ENCODE measurements at regions not wholly inside any gene's neighbourhood (a gene's known extent, or its start where the extent isn't known, plus 50 kb on each side); places are given as distances from the start of the nearest gene placed in this dataset.
"Not testable (repeated sequence)": the region's sequence is repeated elsewhere in the genome, so short reads cannot be mapped to it uniquely, and the experiment has no call there.

GRCh38 chr3:177629276-177629675, 432.0 kb upstream of the TBL1XR1 start:
- Histone ChIP-seq H3K4me1 (ENCODE audit: insufficient read depth, low read length) (no peaks in the 10 kb centered on the region), H3K4me3 (ENCODE audit: low read length) (no peak overlapping the region), H3K27ac (ENCODE audit: low read depth, low read length) (no peak overlapping the region), H3K36me3 (ENCODE audit: insufficient read depth, low read length) (no peaks in the 10 kb centered on the region), H3K27me3 (ENCODE audit: insufficient read depth, low read length, poor library complexity, severe bottlenecking) (no peaks in the 10 kb centered on the region), H3K9me3 (ENCODE audit: low read length) (no peaks in the 10 kb centered on the region)
- Mint-ChIP-seq H3K9me3 (peaks cover 0 to 4% (median 0%) of the 10 kb centered on the region in 5 donors), H3K4me3 (no peak overlapping the region), H3K4me1 (peaks cover 10 to 29% (median 20%) of the 10 kb centered on the region in 3 donors), H3K27ac (no peak overlapping the region), H3K36me3 (peaks cover 0 to 7% (median 0%) of the 10 kb centered on the region in 3 donors), H3K27me3 (no peaks in the 10 kb centered on the region)
- no peak for DNase-seq
- POLR2A ChIA-PET: no interaction called here
- CTCF ChIA-PET: no interaction called here

DNA sequence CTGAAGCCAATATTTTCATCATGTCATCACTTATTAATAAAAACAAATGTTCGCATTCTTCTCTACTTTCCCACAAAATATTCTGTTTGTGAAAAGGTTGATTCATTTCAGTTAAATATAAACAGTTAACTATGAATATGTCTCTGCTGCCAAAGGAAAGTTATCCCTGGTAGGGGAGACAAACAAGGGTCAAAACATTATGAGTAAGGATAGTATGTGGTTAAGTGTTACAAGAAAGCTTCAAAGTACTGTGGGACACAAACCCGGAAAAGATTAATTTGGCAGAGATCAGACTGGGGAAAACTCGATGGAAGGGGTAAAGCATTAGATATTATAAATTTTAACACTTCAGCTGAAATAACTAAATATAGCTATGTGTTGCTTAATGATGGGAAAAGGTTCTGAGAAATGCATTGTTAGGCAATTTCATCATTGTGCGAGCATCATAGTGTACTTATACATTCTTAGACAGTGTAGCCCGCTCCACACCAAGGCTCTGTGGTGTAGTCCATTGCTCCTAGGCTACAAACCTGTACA, 436.5 kb upstream of the TBL1XR1 start:
- peaks cover 0 to 9% (median 0%) of the 10 kb centered on the region in 3 donors for H3K36me3 Mint-ChIP-seq
- peaks cover 0 to 2% (median 0%) of the 10 kb centered on the region in 5 donors for H3K9me3 Mint-ChIP-seq
- H3K27me3 ChIP-seq (ENCODE audit: insufficient read depth, low read length, poor library complexity, severe bottlenecking): no peaks in the 10 kb centered on the region
- no peak overlapping the region for H3K4me3 ChIP-seq (ENCODE audit: low read length)
- no peaks in the 10 kb centered on the region for H3K36me3 ChIP-seq (ENCODE audit: insufficient read depth, low read length)
- no peaks in the 10 kb centered on the region for H3K4me1 ChIP-seq (ENCODE audit: insufficient read depth, low read length)
- POLR2A ChIA-PET: interaction anchor here (0.6 kb wide), 1 partner anchor 52 kb away, joined by 4 read pairs; no protein-coding TSS in a partner anchor
- H3K27me3 Mint-ChIP-seq: no peaks in the 10 kb centered on the region
- no peak overlapping the region for H3K27ac ChIP-seq (ENCODE audit: low read depth, low read length)
- H3K9me3 ChIP-seq (ENCODE audit: low read length): no peaks in the 10 kb centered on the region
- DNase-seq: no peak
- H3K27ac Mint-ChIP-seq: no peak overlapping the region
- H3K4me3 Mint-ChIP-seq: no peak overlapping the region
- CTCF ChIA-PET: interaction anchor here (0.8 kb wide), 1 partner anchor 20 kb away, joined by 3 read pairs; no protein-coding TSS in a partner anchor
- H3K4me1 Mint-ChIP-seq: peaks cover 0 to 3% (median 3%) of the 10 kb centered on the region in 3 donors

GRCh38 chr3:177635601-177636106, 438.4 kb upstream of the TBL1XR1 start:
- H3K9me3 ChIP-seq (ENCODE audit: low read length); H3K27me3 ChIP-seq (ENCODE audit: insufficient read depth, low read length, poor library complexity, severe bottlenecking); DNase-seq; H3K4me1 ChIP-seq (ENCODE audit: insufficient read depth, low read length); H3K4me3 Mint-ChIP-seq; H3K36me3 ChIP-seq (ENCODE audit: insufficient read depth, low read length); H3K27ac Mint-ChIP-seq; H3K27ac ChIP-seq (ENCODE audit: low read depth, low read length); H3K27me3 Mint-ChIP-seq; H3K4me3 ChIP-seq (ENCODE audit: low read length); POLR2A ChIA-PET; CTCF ChIA-PET; H3K9me3 Mint-ChIP-seq: not testable (repeated sequence)
- H3K36me3 Mint-ChIP-seq: peaks cover 0 to 20% (median 0%) of the 10 kb centered on the region in 3 donors
- peaks cover 12 to 18% (median 15%) of the 10 kb centered on the region in 3 donors for H3K4me1 Mint-ChIP-seq

GRCh38 chr3:177640319-177640965, 443.2 kb upstream of the TBL1XR1 start:
- ChIA-PET POLR2A (interaction anchor here (0.6 to 1.2 kb wide), 2 partner anchors 42 to 62 kb away, joined by 4 to 10 read pairs; no protein-coding TSS in a partner anchor), CTCF (interaction anchor here (1.3 to 1.5 kb wide), 2 partner anchors 15 to 39 kb away, joined by 3 to 4 read pairs; no protein-coding TSS in a partner anchor)
- Mint-ChIP-seq H3K27me3 (peaks cover 0 to 2% of the 10 kb centered on the region in 2 donors), H3K27ac (peak overlapping the region; percentile 55 to 98 (median 85)), H3K4me3 (peak overlapping the region in 5 of 7 donors; percentile 9 to 52 (median 29)), H3K36me3 (peaks cover 0 to 20% (median 0%) of the 10 kb centered on the region in 3 donors), H3K9me3 (peaks cover 0 to 2% (median 0%) of the 10 kb centered on the region in 5 donors), H3K4me1 (peaks cover 57 to 60% (median 60%) of the 10 kb centered on the region in 3 donors)
- no peak for DNase-seq
- no peaks in the 10 kb centered on the region for H3K36me3 ChIP-seq (ENCODE audit: insufficient read depth, low read length)
- H3K4me3 ChIP-seq (ENCODE audit: low read length): no peak overlapping the region
- H3K4me1 ChIP-seq (ENCODE audit: insufficient read depth, low read length): peaks cover 48% of the 10 kb centered on the region
- H3K27me3 ChIP-seq (ENCODE audit: insufficient read depth, low read length, poor library complexity, severe bottlenecking): no peaks in the 10 kb centered on the region
- H3K27ac ChIP-seq (ENCODE audit: low read depth, low read length): no peak overlapping the region
- no peaks in the 10 kb centered on the region for H3K9me3 ChIP-seq (ENCODE audit: low read length)

- H3K4me3 ChIP-seq (ENCODE audit: low read length): no peak overlapping the region
- H3K36me3 ChIP-seq (ENCODE audit: insufficient read depth, low read length): no peaks in the 10 kb centered on the region
- peaks cover 56% of the 10 kb centered on the region for H3K4me1 ChIP-seq (ENCODE audit: insufficient read depth, low read length)
- H3K36me3 Mint-ChIP-seq: peaks cover 0 to 20% (median 0%) of the 10 kb centered on the region in 3 donors
- peaks cover 0 to 2% (median 0%) of the 10 kb centered on the region in 5 donors for H3K9me3 Mint-ChIP-seq
- H3K27ac ChIP-seq (ENCODE audit: low read depth, low read length): no peak overlapping the region
- H3K4me3 Mint-ChIP-seq: peak overlapping the region in 4 of 7 donors; percentile 10 to 79 (median 69)
- no peaks in the 10 kb centered on the region for H3K9me3 ChIP-seq (ENCODE audit: low read length)
- CTCF ChIA-PET: interaction anchor here (1.3 to 1.5 kb wide), 3 partner anchors 16 to 443 kb away, joined by 4 read pairs; no protein-coding TSS in a partner anchor
- peaks cover 0 to 2% of the 10 kb centered on the region in 2 donors for H3K27me3 Mint-ChIP-seq
- peaks cover 64 to 66% (median 66%) of the 10 kb centered on the region in 3 donors for H3K4me1 Mint-ChIP-seq
- H3K27ac Mint-ChIP-seq: peak overlapping the region; percentile 14 to 98 (median 91)
- no peak for DNase-seq
- no peaks in the 10 kb centered on the region for H3K27me3 ChIP-seq (ENCODE audit: insufficient read depth, low read length, poor library complexity, severe bottlenecking)
- POLR2A ChIA-PET: interaction anchor here (0.6 kb wide), 1 partner anchor 61 kb away, joined by 10 read pairs; no protein-coding TSS in a partner anchor
Observed at GRCh38 chr3:177641206-177641605, 443.9 kb upstream of the TBL1XR1 start.

- Mint-ChIP-seq H3K27me3 (peaks cover 0 to 2% of the 10 kb centered on the region in 2 donors), H3K27ac (peak overlapping the region; percentile 70 to 98 (median 92)), H3K36me3 (peaks cover 0 to 19% (median 0%) of the 10 kb centered on the region in 3 donors), H3K9me3 (peaks cover 0 to 2% (median 0%) of the 10 kb centered on the region in 5 donors), H3K4me3 (peak overlapping the region; percentile 65 to 87 (median 71)), H3K4me1 (peaks cover 74 to 77% (median 76%) of the 10 kb centered on the region in 3 donors)
- H3K36me3 ChIP-seq (ENCODE audit: insufficient read depth, low read length): no peaks in the 10 kb centered on the region
- CTCF ChIA-PET: interaction anchor here (1.0 to 1.5 kb wide), 6 partner anchors 14 to 446 kb away, joined by 3 to 5 read pairs (median 4); partner anchors contain the start of gene TBL1XR1
- peaks cover 66% of the 10 kb centered on the region for H3K4me1 ChIP-seq (ENCODE audit: insufficient read depth, low read length)
- DNase-seq: peak in 1 of 5 donors; percentile 47
- no peak overlapping the region for H3K27ac ChIP-seq (ENCODE audit: low read depth, low read length)
- H3K27me3 ChIP-seq (ENCODE audit: insufficient read depth, low read length, poor library complexity, severe bottlenecking): no peaks in the 10 kb centered on the region
- H3K9me3 ChIP-seq (ENCODE audit: low read length): no peaks in the 10 kb centered on the region
- H3K4me3 ChIP-seq (ENCODE audit: low read length): peak overlapping the region; percentile 8
- POLR2A ChIA-PET: interaction anchor here (0.6 to 0.8 kb wide), 3 partner anchors 121 to 592 kb away, joined by 3 to 11 read pairs (median 3); no protein-coding TSS in a partner anchor
Observed at GRCh38 chr3:177642042-177642803, 444.9 kb upstream of the TBL1XR1 start.

GRCh38 chr3:177642804-177643125, 445.5 kb upstream of the TBL1XR1 start:
- Mint-ChIP-seq H3K36me3 (peaks cover 0 to 13% (median 0%) of the 10 kb centered on the region in 3 donors), H3K9me3 (peaks cover 0 to under 1% (median 0%) of the 10 kb centered on the region in 5 donors), H3K4me3 (peak overlapping the region; percentile 65 to 87 (median 71)), H3K27me3 (peaks cover 0 to 2% of the 10 kb centered on the region in 2 donors), H3K4me1 (peaks cover 80 to 82% (median 81%) of the 10 kb centered on the region in 3 donors), H3K27ac (peak overlapping the region; percentile 70 to 98 (median 92))
- POLR2A ChIA-PET: interaction anchor here (0.6 to 0.8 kb wide), 3 partner anchors 122 to 592 kb away, joined by 3 to 11 read pairs (median 3); no protein-coding TSS in a partner anchor
- Histone ChIP-seq H3K4me1 (ENCODE audit: insufficient read depth, low read length) (peaks cover 71% of the 10 kb centered on the region), H3K4me3 (ENCODE audit: low read length) (peak overlapping the region; percentile 8), H3K9me3 (ENCODE audit: low read length) (no peaks in the 10 kb centered on the region), H3K36me3 (ENCODE audit: insufficient read depth, low read length) (no peaks in the 10 kb centered on the region), H3K27me3 (ENCODE audit: insufficient read depth, low read length, poor library complexity, severe bottlenecking) (no peaks in the 10 kb centered on the region), H3K27ac (ENCODE audit: low read depth, low read length) (no peak overlapping the region)
- DNase-seq: peak in 3 of 5 donors; percentile 39 to 56 (median 56)
- CTCF ChIA-PET: interaction anchor here (1.0 to 1.2 kb wide), 4 partner anchors 14 to 446 kb away, joined by 3 to 5 read pairs (median 3); partner anchors contain the start of gene TBL1XR1

Data from CD8-positive, alpha-beta memory T cell (primary cell).